Astrocyte of the spinal cord (primary cell): ENCODE measurements at regions not wholly inside any gene's neighbourhood (a gene's known extent, or its start where the extent isn't known, plus 50 kb on each side); places are given as distances from the start of the nearest gene placed in this dataset.

Experiments used
- DNase-seq: peaks from one replicate; pipeline ENCODE4 v3.0.0; 2011; ENCODE audit warnings: low read depth, low spot score
- H3K4me3 ChIP-seq: 2 replicates; pipeline ENCODE4 v1.5.1; 2011; ENCODE audit warnings: low read depth, mild to moderate bottlenecking, low read length, moderate library complexity
- CTCF ChIP-seq: IDR thresholded peaks from 2 replicates; pipeline ENCODE4 v1.5.1; 2012; ENCODE audit warnings: low read depth, mild to moderate bottlenecking, low read length, inconsistent platforms
- in situ Hi-C: cut with HindIII; loops from 2 replicates; pipeline ENCODE4 v1.10.0; 2017; ENCODE audit warnings: low sequenced_read_pairs

- DNase-seq, result no peak
- in situ Hi-C loops, result no loop called here
- no peak overlapping the region for H3K4me3 ChIP-seq
- TF ChIP-seq CTCF, result no peak
These were observed 1469.5 kb downstream of the SLITRK1 start for GRCh38 chr13:82412749-82413148.

DNA sequence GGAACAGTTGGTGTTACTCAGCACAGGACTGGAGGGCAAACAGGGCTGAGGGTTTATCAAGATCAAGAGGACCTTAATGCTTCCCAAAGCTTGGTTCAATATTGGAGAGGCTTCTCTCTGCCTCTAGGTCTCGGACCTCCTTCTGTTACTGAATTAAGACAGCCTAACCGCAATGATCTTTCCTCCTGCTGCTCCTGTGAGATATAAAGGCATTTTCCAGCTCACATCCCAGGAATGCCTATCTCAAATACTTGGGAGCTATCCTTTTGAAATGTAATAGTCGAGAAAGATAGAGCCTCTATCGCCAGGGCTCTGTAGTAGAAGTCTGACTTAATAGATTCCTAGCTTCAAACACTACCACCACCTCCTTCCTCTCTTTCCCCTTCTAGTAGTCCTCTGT, 1475.0 kb downstream of the SLITRK1 start:
- in situ Hi-C loops, result no loop called here
- no peak for TF ChIP-seq CTCF
- no peak overlapping the region for H3K4me3 ChIP-seq
- DNase-seq, result no peak

DNA sequence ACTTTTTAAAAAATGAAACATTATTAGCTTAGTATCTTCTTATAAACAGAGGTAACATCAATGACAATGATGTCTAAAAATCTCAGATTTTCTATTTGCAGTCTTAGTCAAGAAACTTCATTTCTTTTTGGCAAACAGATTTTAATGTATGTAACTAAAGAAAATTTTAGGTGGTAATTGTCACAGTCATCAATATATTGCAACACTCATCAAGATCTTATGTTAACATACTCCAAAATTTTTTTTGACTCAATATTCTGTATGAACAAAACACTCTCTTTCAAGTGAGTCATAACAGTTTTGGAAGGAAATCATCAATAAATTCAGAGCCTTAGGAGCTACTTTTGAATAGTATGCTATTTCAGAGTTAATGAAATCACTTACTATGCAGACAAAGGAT, 1507.6 kb downstream of the SLITRK1 start:
- no peak for TF ChIP-seq CTCF
- no peak overlapping the region for H3K4me3 ChIP-seq
- in situ Hi-C loops, result no loop called here
- DNase-seq, result no peak

DNA sequence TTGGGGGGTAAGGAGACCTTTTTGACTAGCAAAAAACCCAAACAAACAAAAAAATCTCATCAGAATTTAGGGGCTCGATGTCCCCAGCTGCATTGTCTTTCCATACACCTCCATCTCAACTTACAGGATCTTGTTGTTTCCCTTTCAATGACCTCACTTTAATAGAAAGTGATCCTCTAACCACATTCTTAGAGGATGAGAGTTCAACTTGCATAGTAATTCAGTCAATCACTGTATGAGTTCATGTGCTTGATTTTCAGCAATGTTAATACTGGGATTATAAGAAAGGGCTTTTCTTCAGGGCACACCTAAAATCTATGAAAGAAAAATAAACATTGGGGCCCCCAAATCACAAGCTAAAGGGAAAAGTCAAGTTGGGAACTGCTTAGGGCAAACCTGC, 1512.0 kb downstream of the SLITRK1 start:
- no peak overlapping the region for H3K4me3 ChIP-seq
- in situ Hi-C loops, result no loop called here
- no peak for DNase-seq
- no peak for TF ChIP-seq CTCF

DNA sequence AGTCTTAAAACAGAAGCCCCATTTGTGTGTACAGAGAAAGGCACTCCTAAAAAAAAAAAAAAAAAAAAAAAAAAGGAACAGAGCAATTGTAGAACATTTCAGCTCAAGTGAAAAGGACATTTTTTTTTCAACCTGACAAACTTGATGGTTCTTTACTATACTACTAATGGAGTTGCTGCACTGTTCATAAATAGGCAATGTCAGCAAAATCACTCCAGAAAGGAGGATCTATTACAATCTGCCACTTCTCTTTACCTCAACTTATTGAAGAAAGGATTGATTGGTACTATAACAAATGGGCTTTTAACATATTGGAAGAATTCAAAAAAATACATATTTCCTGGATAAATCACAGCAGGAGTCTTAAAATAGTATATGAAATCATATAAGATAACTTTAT, 1517.7 kb downstream of the SLITRK1 start:
- TF ChIP-seq CTCF, result no peak
- in situ Hi-C loops, result no loop called here
- DNase-seq, result no peak
- no peak overlapping the region for H3K4me3 ChIP-seq

DNA sequence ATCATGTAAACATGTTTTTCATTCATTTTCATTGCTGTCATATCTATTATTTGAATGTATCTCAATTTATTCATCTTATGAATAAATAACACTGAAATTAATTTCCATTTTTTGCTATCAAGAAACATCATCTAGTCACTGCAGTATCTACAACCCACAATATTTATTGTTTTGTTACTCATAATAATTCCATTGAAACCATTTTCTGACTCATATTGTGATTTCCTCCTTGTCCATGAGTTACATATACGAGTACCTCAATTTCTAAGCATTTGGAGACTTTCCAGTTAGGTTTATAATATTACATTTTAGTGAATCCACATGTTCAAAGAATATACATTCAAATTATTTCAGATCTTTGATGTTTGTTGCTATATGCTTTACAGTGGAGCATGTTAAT, 1524.0 kb downstream of the SLITRK1 start:
- TF ChIP-seq CTCF, result no peak
- no peak for DNase-seq
- in situ Hi-C loops, result no loop called here
- no peak overlapping the region for H3K4me3 ChIP-seq
